Neural cell (in vitro differentiated cells): ENCODE measurements at regions not wholly inside any gene's neighbourhood (a gene's known extent, or its start where the extent isn't known, plus 50 kb on each side); places are given as distances from the start of the nearest gene placed in this dataset.

Source experiments
- H2AFZ ChIP-seq: fragments of 200-600, 300-800 bp; sonication (generic), shearing (Covaris generic); 2 replicates; pipeline ENCODE4 v1.6.0; 2014; ENCODE audit warnings: low read depth, mild to moderate bottlenecking, antibody characterized with exemption, low read length, moderate library complexity
- H3F3A ChIP-seq: fragments of 200-600 bp; shearing (Covaris generic); 2 replicates; pipeline ENCODE4 v1.6.1; 2016; ENCODE audit warnings: mild to moderate bottlenecking, moderate library complexity, mixed read lengths, antibody characterized with exemption, low read length; ENCODE audit not compliant: insufficient read depth, poor library complexity, severe bottlenecking
- H3K27ac ChIP-seq: fragments of 200-600, 300-800 bp; sonication (generic), shearing (Covaris generic); 2 replicates; pipeline ENCODE4 v1.5.1; 2014; ENCODE audit warnings: mild to moderate bottlenecking, low read length, moderate library complexity
- H3K27me3 ChIP-seq: fragments of 300-800, 200-600 bp; sonication (generic), shearing (Covaris generic); 2 replicates; pipeline ENCODE4 v1.6.0; 2014; ENCODE audit warnings: mild to moderate bottlenecking, low read depth, low read length, moderate library complexity; ENCODE audit not compliant: insufficient read depth
- H3K36me3 ChIP-seq: fragments of 300-800, 200-600 bp; sonication (generic), shearing (Covaris generic); 2 replicates; pipeline ENCODE4 v1.5.1; 2014; ENCODE audit warnings: mild to moderate bottlenecking, antibody characterized with exemption, low read length, moderate library complexity; ENCODE audit not compliant: insufficient read depth
- H3K4me2 ChIP-seq: fragments of 300-800, 200-600 bp; sonication (generic), shearing (Covaris generic); 2 replicates; pipeline ENCODE4 v1.6.0; 2014; ENCODE audit warnings: mild to moderate bottlenecking, low read length
- H3K4me3 ChIP-seq: fragments of 300-800, 200-600 bp; sonication (generic), shearing (Covaris generic); 2 replicates; pipeline ENCODE4 v1.5.1; 2014; ENCODE audit warnings: mild to moderate bottlenecking, low read length, moderate library complexity
- H3K79me2 ChIP-seq: fragments of 200-600 bp; shearing (Covaris generic); replicated peaks from 2 replicates; pipeline ENCODE4 v1.6.0; 2014; ENCODE audit warnings: mild to moderate bottlenecking, low read length, moderate library complexity; ENCODE audit not compliant: insufficient read depth
- H3K9ac ChIP-seq: fragments of 300-800, 200-600 bp; sonication (generic), shearing (Covaris generic); 2 replicates; pipeline ENCODE4 v1.6.1; 2016; ENCODE audit warnings: mild to moderate bottlenecking, low read length, mixed read lengths
- H3K9me2 ChIP-seq: fragments of 200-600 bp; shearing (Covaris generic); 2 replicates; pipeline ENCODE4 v1.6.1; 2016; ENCODE audit warnings: mild to moderate bottlenecking, low read length, mixed read lengths; ENCODE audit not compliant: insufficient read depth
- H3K9me3 ChIP-seq: fragments of 200-600, 300-800 bp; sonication (generic), shearing (Covaris generic); 2 replicates; pipeline ENCODE4 v1.6.1; 2016; ENCODE audit warnings: mild to moderate bottlenecking, mixed run types, low read length, moderate library complexity, mixed read lengths
- H4K20me1 ChIP-seq: fragments of 200-600 bp; shearing (Covaris generic); 2 replicates; pipeline ENCODE4 v1.6.1; 2016; ENCODE audit warnings: mild to moderate bottlenecking, mixed run types; ENCODE audit not compliant: insufficient read depth
- EP300 ChIP-seq: fragments of 450-650 bp; conservative IDR thresholded peaks from 2 replicates; pipeline ENCODE4 v1.6.1; 2014; ENCODE audit warnings: antibody characterized with exemption, mild to moderate bottlenecking, moderate library complexity; ENCODE audit not compliant: poor library complexity, severe bottlenecking
- MXI1 ChIP-seq: fragments of 450-650 bp; conservative IDR thresholded peaks from 2 replicates; pipeline ENCODE4 v1.6.1; 2014; ENCODE audit warnings: antibody characterized with exemption, mild to moderate bottlenecking; ENCODE audit not compliant: poor library complexity, severe bottlenecking
- POLR2AphosphoS5 ChIP-seq: IDR thresholded peaks from 2 replicates; pipeline ENCODE4 v1.6.1; 2012
- SMC3 ChIP-seq: fragments of 450-650 bp; conservative IDR thresholded peaks from 2 replicates; pipeline ENCODE4 v1.6.1; 2014; ENCODE audit warnings: antibody characterized with exemption, mild to moderate bottlenecking, moderate library complexity; ENCODE audit not compliant: poor library complexity
- TAF1 ChIP-seq: IDR thresholded peaks from 2 replicates; pipeline ENCODE4 v1.6.1; 2012; ENCODE audit warnings: low read depth
- TF ChIP-seq, protein P1 (sequence below): IDR thresholded peaks from 2 replicates; pipeline ENCODE4 v1.6.1; 2012; ENCODE audit warnings: borderline replicate concordance
- TF ChIP-seq, protein P2 (sequence below): fragments of 450-650 bp; IDR thresholded peaks from 2 replicates; pipeline ENCODE4 v1.5.1; 2014; ENCODE audit warnings: antibody characterized with exemption, mild to moderate bottlenecking, moderate library complexity; ENCODE audit not compliant: poor library complexity, severe bottlenecking

DNA sequence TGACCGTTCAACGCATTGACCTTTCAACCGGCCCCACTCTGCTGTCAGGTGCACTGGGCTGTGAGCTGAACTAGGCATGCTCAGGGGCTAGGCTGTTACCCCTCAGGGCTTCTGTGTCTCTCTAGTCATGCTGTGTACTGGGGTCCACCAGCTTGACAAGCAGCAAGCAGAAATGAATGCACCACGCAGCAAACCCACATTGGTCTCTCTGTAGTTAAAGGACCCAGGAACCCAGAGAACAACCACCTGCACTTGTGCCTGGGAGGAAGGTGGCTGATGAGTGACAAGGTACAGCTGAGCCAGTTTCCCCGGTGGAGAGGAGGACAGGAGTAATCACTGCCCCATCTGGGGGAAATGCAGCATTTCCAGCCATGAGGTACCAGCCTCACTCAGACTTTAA lies 159.9 kb downstream of the USP12 start:
- Histone ChIP-seq H3K27me3 (no peaks in the 10 kb centered on the region), H4K20me1 (no peaks in the 10 kb centered on the region), H3K36me3 (no peaks in the 10 kb centered on the region), H3K79me2 (no peaks in the 10 kb centered on the region), H2AFZ (no peak overlapping the region), H3F3A (no peaks in the 10 kb centered on the region), H3K9me2 (no peaks in the 10 kb centered on the region), H3K4me2 (no peak overlapping the region), H3K27ac (no peak overlapping the region), H3K9ac (no peak overlapping the region), H3K9me3 (no peaks in the 10 kb centered on the region), H3K4me3 (no peak overlapping the region)
- no peak for TF ChIP-seq MXI1
- TF ChIP-seq, protein P1, sequence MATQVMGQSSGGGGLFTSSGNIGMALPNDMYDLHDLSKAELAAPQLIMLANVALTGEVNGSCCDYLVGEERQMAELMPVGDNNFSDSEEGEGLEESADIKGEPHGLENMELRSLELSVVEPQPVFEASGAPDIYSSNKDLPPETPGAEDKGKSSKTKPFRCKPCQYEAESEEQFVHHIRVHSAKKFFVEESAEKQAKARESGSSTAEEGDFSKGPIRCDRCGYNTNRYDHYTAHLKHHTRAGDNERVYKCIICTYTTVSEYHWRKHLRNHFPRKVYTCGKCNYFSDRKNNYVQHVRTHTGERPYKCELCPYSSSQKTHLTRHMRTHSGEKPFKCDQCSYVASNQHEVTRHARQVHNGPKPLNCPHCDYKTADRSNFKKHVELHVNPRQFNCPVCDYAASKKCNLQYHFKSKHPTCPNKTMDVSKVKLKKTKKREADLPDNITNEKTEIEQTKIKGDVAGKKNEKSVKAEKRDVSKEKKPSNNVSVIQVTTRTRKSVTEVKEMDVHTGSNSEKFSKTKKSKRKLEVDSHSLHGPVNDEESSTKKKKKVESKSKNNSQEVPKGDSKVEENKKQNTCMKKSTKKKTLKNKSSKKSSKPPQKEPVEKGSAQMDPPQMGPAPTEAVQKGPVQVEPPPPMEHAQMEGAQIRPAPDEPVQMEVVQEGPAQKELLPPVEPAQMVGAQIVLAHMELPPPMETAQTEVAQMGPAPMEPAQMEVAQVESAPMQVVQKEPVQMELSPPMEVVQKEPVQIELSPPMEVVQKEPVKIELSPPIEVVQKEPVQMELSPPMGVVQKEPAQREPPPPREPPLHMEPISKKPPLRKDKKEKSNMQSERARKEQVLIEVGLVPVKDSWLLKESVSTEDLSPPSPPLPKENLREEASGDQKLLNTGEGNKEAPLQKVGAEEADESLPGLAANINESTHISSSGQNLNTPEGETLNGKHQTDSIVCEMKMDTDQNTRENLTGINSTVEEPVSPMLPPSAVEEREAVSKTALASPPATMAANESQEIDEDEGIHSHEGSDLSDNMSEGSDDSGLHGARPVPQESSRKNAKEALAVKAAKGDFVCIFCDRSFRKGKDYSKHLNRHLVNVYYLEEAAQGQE, result no peak
- TF ChIP-seq POLR2AphosphoS5, result no peak
- TF ChIP-seq TAF1, result no peak
- TF ChIP-seq SMC3, result no peak

DNA sequence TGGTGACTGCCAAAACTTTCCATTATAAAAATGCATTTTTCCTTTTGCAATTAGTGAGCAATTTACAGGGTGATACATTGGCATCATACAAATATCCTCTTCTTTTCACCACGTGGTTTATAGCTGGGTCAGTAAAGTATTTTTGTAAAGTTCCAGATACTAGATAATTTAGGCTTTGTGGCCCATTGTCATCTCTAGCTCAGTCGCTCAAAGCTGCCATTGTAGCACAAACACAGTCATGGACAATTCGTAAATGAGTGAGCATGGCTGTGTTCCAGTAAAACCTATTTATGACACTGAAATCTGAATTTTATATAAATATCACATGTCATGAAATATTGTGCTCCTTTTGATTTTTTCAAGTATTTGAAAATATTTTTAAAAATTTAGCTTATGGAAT lies 162.9 kb downstream of the USP12 start:
- H3F3A ChIP-seq, result no peaks in the 10 kb centered on the region
- H4K20me1 ChIP-seq, result no peaks in the 10 kb centered on the region
- H3K27me3 ChIP-seq, result no peaks in the 10 kb centered on the region
- H3K27ac ChIP-seq, result no peak overlapping the region
- H3K4me2 ChIP-seq, result no peak overlapping the region
- no peak overlapping the region for H2AFZ ChIP-seq
- TF ChIP-seq MXI1 (no peak), EP300 (no peak), TAF1 (no peak)
- TF ChIP-seq, protein P1, result no peak
- TF ChIP-seq, protein P2, sequence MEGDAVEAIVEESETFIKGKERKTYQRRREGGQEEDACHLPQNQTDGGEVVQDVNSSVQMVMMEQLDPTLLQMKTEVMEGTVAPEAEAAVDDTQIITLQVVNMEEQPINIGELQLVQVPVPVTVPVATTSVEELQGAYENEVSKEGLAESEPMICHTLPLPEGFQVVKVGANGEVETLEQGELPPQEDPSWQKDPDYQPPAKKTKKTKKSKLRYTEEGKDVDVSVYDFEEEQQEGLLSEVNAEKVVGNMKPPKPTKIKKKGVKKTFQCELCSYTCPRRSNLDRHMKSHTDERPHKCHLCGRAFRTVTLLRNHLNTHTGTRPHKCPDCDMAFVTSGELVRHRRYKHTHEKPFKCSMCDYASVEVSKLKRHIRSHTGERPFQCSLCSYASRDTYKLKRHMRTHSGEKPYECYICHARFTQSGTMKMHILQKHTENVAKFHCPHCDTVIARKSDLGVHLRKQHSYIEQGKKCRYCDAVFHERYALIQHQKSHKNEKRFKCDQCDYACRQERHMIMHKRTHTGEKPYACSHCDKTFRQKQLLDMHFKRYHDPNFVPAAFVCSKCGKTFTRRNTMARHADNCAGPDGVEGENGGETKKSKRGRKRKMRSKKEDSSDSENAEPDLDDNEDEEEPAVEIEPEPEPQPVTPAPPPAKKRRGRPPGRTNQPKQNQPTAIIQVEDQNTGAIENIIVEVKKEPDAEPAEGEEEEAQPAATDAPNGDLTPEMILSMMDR, result no peak
- H3K9me2 ChIP-seq, result no peaks in the 10 kb centered on the region
- H3K9ac ChIP-seq, result no peak overlapping the region
- H3K9me3 ChIP-seq, result no peaks in the 10 kb centered on the region
- H3K79me2 ChIP-seq, result no peaks in the 10 kb centered on the region
- no peak overlapping the region for H3K4me3 ChIP-seq
- H3K36me3 ChIP-seq, result no peaks in the 10 kb centered on the region
